Memory B cell (primary cell): ENCODE measurements at regions not wholly inside any gene's neighbourhood (a gene's known extent, or its start where the extent isn't known, plus 50 kb on each side); places are given as distances from the start of the nearest gene placed in this dataset.
"Not testable (repeated sequence)": the region's sequence is repeated elsewhere in the genome, so short reads cannot be mapped to it uniquely, and the experiment has no call there.

Source experiments
- ATAC-seq: fragments of 150-1000 bp; cut with Tn5 transposase; 2 replicates; pipeline ENCODE4 v1.10.0; 2021; ENCODE audit warnings: low read depth, mild to moderate bottlenecking, moderate library complexity
- DNase-seq, 2 donors: peaks; one replicate each; pipeline ENCODE4 v3.0.0; 2022; ENCODE audit warnings: low spot score in 2 of 2
- H3K27ac Mint-ChIP-seq: one replicate; pipeline ENCODE4 v1.8.0; 2022; ENCODE audit warnings: mild to moderate bottlenecking, moderate library complexity, mixed read lengths
- H3K27me3 Mint-ChIP-seq: one replicate; pipeline ENCODE4 v1.8.0; 2022; ENCODE audit warnings: mixed read lengths
- H3K36me3 Mint-ChIP-seq: one replicate; pipeline ENCODE4 v1.8.0; 2022; ENCODE audit warnings: mild to moderate bottlenecking, mixed read lengths
- H3K4me1 Mint-ChIP-seq: one replicate; pipeline ENCODE4 v1.8.0; 2022; ENCODE audit warnings: mixed read lengths
- H3K4me3 Mint-ChIP-seq: one replicate; pipeline ENCODE4 v1.8.0; 2022; ENCODE audit warnings: mild to moderate bottlenecking, moderate library complexity, mixed read lengths
- H3K9me3 Mint-ChIP-seq: one replicate; pipeline ENCODE4 v1.8.0; 2022; ENCODE audit warnings: mixed read lengths

GRCh38 chr9:749716-750115, 91.8 kb upstream of the DMRT1 start:
- ATAC-seq: no peak

GRCh38 chr9:750249-750967, 91.1 kb upstream of the DMRT1 start:
- Mint-ChIP-seq H3K9me3 (no peaks in the 10 kb centered on the region), H3K27me3 (peaks cover 6% of the 10 kb centered on the region), H3K27ac (no peak overlapping the region), H3K4me3 (no peak overlapping the region), H3K36me3 (peaks cover 5% of the 10 kb centered on the region), H3K4me1 (peaks cover 11% of the 10 kb centered on the region)
- no peak for ATAC-seq
- DNase-seq: no peak

More at GRCh38 chr9:749716-750115, 91.8 kb upstream of the DMRT1 start:
- Mint-ChIP-seq H3K27ac (no peak overlapping the region), H3K9me3 (no peaks in the 10 kb centered on the region), H3K27me3 (peaks cover 6% of the 10 kb centered on the region), H3K4me1 (peaks cover 11% of the 10 kb centered on the region), H3K4me3 (no peak overlapping the region), H3K36me3 (peaks cover 5% of the 10 kb centered on the region)
- no peak for DNase-seq

- Mint-ChIP-seq H3K36me3 (peaks cover 2% of the 10 kb centered on the region), H3K9me3 (no peaks in the 10 kb centered on the region), H3K4me3 (no peak overlapping the region), H3K27ac (no peak overlapping the region), H3K4me1 (peaks cover 11% of the 10 kb centered on the region), H3K27me3 (peaks cover 6% of the 10 kb centered on the region)
- ATAC-seq (no peak), DNase-seq (no peak)
Measured at GRCh38 chr9:751137-752051, 90.1 kb upstream of the DMRT1 start.

GRCh38 chr9:752201-752600, 89.3 kb upstream of the DMRT1 start:
- Mint-ChIP-seq H3K4me3 (no peak overlapping the region), H3K27ac (no peak overlapping the region), H3K9me3 (no peaks in the 10 kb centered on the region), H3K4me1 (peaks cover 11% of the 10 kb centered on the region), H3K27me3 (peaks cover 5% of the 10 kb centered on the region), H3K36me3 (no peaks in the 10 kb centered on the region)
- no peak for ATAC-seq
- DNase-seq: no peak

- H3K36me3 Mint-ChIP-seq: no peaks in the 10 kb centered on the region
- H3K27ac Mint-ChIP-seq: no peak overlapping the region
- H3K4me1 Mint-ChIP-seq: peaks cover 11% of the 10 kb centered on the region
- no peak overlapping the region for H3K4me3 Mint-ChIP-seq
- DNase-seq (no peak), ATAC-seq (no peak)
- H3K9me3 Mint-ChIP-seq: no peaks in the 10 kb centered on the region
- peaks cover 5% of the 10 kb centered on the region for H3K27me3 Mint-ChIP-seq
Measured at GRCh38 chr9:752681-753200, 88.8 kb upstream of the DMRT1 start.

GRCh38 chr9:753734-754133, 87.8 kb upstream of the DMRT1 start:
- peaks cover 14% of the 10 kb centered on the region for H3K4me1 Mint-ChIP-seq
- not testable (repeated sequence) for ATAC-seq, H3K27me3 Mint-ChIP-seq

GRCh38 chr9:754150-754931, 87.2 kb upstream of the DMRT1 start:
- no peak for ATAC-seq
- peaks cover 7% of the 10 kb centered on the region for H3K27me3 Mint-ChIP-seq
- H3K4me1 Mint-ChIP-seq: peaks cover 14% of the 10 kb centered on the region
- no peak for DNase-seq
- no peak overlapping the region for H3K4me3 Mint-ChIP-seq
- H3K36me3 Mint-ChIP-seq: no peaks in the 10 kb centered on the region
- no peaks in the 10 kb centered on the region for H3K9me3 Mint-ChIP-seq
- no peak overlapping the region for H3K27ac Mint-ChIP-seq

More at GRCh38 chr9:753734-754133, 87.8 kb upstream of the DMRT1 start:
- H3K9me3 Mint-ChIP-seq, DNase-seq, H3K27ac Mint-ChIP-seq, H3K4me3 Mint-ChIP-seq, H3K36me3 Mint-ChIP-seq: not testable (repeated sequence)

- no peaks in the 10 kb centered on the region for H3K9me3 Mint-ChIP-seq
- DNase-seq (no peak), ATAC-seq (no peak)
- no peak overlapping the region for H3K27ac Mint-ChIP-seq
- H3K36me3 Mint-ChIP-seq: no peaks in the 10 kb centered on the region
- H3K27me3 Mint-ChIP-seq: peaks cover 10% of the 10 kb centered on the region
- H3K4me3 Mint-ChIP-seq: no peak overlapping the region
- H3K4me1 Mint-ChIP-seq: peaks cover 8% of the 10 kb centered on the region
Measured at GRCh38 chr9:755454-756381, 85.8 kb upstream of the DMRT1 start.

GRCh38 chr9:757246-757881, 84.1 kb upstream of the DMRT1 start:
- H3K27me3 Mint-ChIP-seq: peaks cover 17% of the 10 kb centered on the region
- H3K9me3 Mint-ChIP-seq: no peaks in the 10 kb centered on the region
- no peak overlapping the region for H3K27ac Mint-ChIP-seq
- DNase-seq (no peak), ATAC-seq (peak; percentile 59)
- H3K4me3 Mint-ChIP-seq: no peak overlapping the region
- no peaks in the 10 kb centered on the region for H3K36me3 Mint-ChIP-seq
- peaks cover 3% of the 10 kb centered on the region for H3K4me1 Mint-ChIP-seq

- no peak for ATAC-seq
- Mint-ChIP-seq H3K27me3 (peaks cover 16% of the 10 kb centered on the region), H3K36me3 (no peaks in the 10 kb centered on the region), H3K9me3 (no peaks in the 10 kb centered on the region), H3K27ac (no peak overlapping the region), H3K4me3 (no peak overlapping the region), H3K4me1 (peaks cover 3% of the 10 kb centered on the region)
- no peak for DNase-seq
Measured at GRCh38 chr9:758146-758545, 83.4 kb upstream of the DMRT1 start.

- H3K4me1 Mint-ChIP-seq: peaks cover 5% of the 10 kb centered on the region
- H3K36me3 Mint-ChIP-seq: no peaks in the 10 kb centered on the region
- H3K27me3 Mint-ChIP-seq: peaks cover 17% of the 10 kb centered on the region
- no peak overlapping the region for H3K27ac Mint-ChIP-seq
- ATAC-seq (no peak), DNase-seq (no peak)
- no peaks in the 10 kb centered on the region for H3K9me3 Mint-ChIP-seq
- no peak overlapping the region for H3K4me3 Mint-ChIP-seq
Measured at GRCh38 chr9:759541-759940, 82.0 kb upstream of the DMRT1 start.

- DNase-seq: no peak
- Mint-ChIP-seq H3K9me3 (no peaks in the 10 kb centered on the region), H3K4me1 (peaks cover 5% of the 10 kb centered on the region), H3K27ac (no peak overlapping the region), H3K4me3 (no peak overlapping the region), H3K27me3 (peaks cover 17% of the 10 kb centered on the region), H3K36me3 (no peaks in the 10 kb centered on the region)
- no peak for ATAC-seq
Measured at GRCh38 chr9:759983-760736, 81.3 kb upstream of the DMRT1 start.
